HG03521 (cell line): ENCODE measurements at regions not wholly inside any gene's neighbourhood (a gene's known extent, or its start where the extent isn't known, plus 50 kb on each side); places are given as distances from the start of the nearest gene placed in this dataset.
"Not testable (repeated sequence)": the region's sequence is repeated elsewhere in the genome, so short reads cannot be mapped to it uniquely, and the experiment has no call there.

Source experiments
- ATAC-seq: cut with Tn5 transposase; IDR thresholded peaks from one replicate; pipeline ENCODE4 v1.9.1; 2021; ENCODE audit warnings: mild to moderate bottlenecking, moderate library complexity; ENCODE audit not compliant: unreplicated experiment

DNA sequence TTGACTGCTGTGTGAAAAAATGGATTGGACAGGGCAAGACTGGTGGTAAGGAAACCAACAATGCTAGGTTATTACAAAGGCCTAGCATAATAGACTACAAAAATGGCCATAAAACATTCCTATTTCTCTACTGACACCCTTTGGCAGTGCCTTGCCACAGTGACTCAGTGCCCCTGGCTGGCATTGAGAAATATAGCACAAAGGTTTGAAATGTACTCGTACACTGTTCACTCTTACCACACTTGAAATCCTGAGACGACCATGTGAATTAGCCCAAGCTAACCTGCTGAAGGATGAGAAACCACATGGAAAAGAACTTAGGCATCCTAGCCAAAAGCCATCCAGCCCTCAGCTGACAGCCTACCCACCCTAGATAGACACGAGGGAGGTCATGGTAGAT is 149.8 kb upstream of the PALMD start:
- ATAC-seq: no peak

DNA sequence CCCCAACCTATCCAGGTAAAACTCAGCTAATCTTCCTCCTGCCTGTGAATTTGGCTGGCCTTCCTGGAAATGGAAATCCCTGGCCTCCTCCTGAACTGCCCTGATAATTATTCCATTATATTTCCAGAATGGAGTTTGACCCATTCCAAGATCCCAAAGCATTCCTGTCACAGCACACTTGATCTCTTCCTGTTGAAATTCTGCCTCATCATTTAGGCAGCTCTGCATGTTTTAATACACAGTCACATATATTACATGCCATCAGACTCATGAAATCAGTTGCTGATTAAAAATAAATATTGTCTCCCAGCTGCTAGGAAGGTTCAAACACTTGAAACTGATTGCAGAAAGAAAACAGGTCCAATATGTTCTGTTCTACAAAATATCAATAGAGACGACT is 148.2 kb upstream of the PALMD start:
- no peak for ATAC-seq

DNA sequence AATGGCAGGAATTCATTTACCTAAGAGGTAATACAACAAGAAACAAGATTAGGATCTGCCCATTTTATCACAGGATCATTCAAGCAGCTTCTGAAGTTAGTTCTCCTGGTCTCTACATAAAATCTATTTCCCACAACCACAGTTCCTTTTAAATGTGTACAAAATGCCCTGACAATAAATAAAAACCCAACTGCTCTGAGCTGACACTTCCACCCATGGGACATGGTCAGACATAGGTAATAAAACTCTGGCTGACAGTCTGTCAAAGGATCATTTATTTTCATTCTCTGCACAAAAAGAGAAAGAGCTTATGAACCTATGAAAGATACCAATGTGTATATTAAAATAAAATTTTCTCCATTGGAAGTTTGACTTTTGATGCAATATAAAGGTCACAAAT is 145.4 kb upstream of the PALMD start:
- no peak for ATAC-seq

DNA sequence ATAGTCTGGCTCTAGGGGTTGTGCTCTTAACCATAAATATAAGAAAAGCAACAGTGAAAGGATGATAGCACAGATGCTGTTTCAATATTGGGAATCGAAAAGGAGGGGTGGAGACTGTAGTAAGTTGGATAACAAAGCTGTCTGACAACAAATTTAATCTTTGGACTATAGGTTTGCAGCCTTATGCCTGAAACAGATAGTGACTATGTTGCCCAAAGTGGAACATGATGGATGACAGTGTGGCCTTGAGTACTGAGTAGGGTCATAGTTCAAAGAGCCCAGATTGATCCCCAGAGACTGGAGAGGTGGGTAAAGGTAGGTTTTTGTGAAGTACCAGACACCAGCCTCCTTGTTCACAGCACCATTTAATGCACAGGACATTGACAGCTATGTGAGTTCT is 144.0 kb upstream of the PALMD start:
- ATAC-seq: no peak

DNA sequence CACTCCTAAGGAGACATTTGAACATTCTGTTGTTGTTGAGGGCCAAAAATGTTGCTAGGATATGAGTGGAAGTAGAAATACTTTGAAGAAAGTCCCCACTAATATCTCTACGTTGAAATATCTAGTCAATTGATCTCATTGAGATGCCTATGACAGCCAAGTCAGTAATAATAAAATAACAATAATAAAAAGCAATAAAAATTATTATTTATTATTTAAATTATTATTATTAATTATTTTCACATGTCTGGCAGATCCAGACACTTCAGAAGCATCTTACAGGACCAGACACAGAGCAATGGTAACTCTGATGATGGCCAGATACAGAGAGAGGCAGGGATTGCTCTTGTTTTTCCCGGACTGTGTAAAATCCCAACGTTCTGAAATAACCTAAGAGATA is 143.5 kb upstream of the PALMD start:
- no peak for ATAC-seq

DNA sequence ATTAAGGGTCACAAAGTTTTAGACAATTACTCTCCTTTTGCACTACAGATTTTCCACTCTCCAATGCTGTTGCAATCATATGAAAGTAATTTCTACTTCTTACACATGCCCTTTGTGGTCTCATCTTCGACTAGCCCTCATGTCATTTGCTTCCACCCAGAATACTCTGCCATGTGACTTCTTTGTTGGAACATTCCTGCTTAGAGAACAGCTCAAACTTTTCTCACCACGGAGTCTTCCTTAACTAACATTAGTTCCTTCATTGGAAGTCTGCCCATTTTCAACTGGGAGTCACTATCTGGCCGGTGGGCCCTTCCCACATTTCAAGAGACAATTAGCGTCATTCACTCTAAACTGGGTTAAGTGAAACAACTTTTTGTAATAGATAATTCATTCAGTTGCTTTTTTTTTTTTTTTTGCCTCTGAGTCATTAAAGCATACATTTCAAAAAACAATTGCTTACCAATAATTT is 142.6 kb upstream of the PALMD start:
- no peak for ATAC-seq

DNA sequence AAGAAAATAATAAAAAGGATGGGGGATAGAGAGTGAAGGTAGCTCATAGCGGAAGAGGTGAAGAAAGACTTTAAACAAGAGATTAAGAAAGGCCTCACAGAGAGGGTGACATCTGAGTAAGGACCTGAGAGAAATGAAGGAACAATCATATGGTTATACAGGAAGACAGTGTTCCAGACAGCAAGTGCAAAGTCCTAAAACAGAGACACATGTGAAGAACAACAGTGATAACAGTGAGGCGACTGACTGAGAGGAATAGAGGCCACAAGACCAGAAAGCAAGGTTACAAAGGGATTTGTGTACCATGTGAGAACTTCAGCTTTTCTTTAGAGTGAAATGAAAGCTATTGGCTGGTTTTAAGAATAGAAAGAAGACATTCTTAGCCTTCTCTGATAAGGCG is 141.6 kb upstream of the PALMD start:
- no peak for ATAC-seq

DNA sequence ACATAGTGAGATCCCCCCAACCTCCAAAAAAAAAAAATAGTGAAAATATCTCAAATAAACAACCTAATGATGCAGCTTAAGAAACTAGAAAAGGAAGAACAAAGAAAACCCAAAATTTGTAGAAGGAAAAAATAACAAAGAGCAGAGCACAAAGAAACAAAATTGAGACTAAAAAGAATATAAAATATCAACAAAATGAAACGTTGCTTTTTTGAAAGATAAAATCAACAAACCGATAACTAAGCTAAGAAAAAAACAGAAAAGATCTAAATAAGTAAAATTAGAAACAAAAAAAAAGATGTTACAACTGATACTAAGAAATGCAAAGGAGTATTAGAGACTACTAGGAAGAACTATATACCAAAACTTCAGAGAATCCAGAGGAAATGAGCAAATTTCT is 139.3 kb upstream of the PALMD start:
- ATAC-seq: no peak

DNA sequence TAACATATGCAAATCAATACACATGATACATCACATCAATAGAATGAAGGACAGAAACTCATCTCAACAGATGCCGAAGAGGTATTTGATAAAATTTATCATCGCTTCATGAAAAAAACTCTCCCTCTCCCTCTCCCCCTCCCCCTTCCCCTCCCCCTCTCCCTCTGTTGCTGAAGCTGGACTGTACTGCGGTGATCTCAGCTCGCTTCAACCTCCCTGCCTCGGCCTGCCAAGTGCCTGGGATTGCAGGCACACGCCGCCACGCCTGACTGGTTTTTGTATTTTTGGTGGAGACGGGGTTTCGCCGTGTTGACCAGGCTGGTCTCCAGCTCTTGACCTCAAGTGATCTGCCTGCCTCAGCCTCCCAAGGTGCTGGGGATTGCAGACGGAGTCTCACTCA is 138.5 kb upstream of the PALMD start:
- not testable (repeated sequence) for ATAC-seq

DNA sequence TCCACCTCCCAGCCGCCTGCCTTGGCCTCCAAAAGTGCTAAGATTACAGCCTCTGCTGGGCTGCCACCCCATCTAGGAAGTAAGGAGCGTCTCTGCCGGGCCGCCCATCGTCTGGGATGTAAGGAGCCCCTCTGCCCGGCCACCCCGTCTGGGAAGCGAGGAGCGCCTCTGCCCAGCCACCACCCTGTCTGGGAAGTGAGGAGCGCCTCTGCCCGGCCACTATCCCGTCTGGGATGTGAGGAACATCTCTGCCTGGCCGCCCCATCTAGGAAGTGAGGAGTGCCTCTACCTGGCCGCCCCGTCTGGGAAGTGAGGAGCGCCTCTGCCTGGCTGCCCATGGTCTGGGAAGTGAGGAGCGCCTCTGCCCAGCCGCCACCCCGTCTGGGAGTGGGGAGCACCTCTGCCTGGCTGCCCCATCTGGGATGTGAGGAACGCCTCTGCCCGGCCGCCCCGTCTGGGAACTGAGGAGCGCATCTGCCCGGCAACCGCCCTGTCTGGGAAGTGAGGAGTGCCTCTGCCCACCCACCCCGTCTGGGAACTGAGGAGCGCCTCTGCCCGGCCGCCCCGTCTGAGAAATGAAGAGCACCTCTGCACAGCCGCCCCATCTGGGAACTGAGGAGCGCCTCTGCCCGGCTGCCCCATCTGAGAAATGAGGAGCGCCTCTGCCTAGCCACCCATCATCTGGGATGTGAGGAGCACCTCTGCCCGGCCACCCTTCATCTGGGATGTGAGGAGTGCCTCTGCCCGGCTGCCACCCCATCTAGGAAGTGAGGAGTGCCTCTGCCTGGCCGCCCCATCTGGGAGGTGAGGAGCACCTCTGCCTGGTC is 137.8 kb upstream of the PALMD start:
- no peak for ATAC-seq

DNA sequence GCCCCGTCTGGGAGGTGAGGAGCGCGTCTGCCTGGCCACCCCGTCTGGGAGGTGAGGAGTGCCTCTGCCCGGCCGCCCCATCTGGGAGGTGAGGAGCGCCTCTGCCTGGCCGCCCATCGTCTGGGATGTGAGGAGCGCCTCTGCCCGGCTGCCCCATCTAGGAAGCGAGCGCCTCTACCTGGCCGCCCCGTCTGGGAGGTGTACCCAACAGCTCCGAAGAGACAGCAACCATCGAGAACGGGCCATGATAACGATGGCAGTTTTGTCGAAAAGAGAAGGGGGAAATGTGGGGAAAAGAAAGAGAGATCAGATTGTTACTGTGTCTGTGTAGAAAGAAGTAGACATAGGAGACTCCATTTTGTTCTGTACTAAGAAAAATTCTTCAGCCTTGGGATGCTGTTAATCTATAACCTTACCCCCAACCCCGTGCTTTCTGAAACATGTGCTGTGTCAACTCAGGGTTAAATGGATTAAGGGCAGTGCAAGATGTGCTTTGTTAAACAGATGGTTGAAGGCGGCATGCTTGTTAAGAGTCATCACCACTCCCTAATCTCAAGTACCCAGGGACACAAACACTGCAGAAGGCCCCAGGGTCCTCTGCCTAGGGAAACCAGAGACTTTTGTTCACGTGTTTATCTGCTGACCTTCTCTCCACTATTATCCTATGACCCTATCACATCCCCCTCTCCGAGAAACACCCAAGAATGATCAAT is 137.0 kb upstream of the PALMD start:
- ATAC-seq: not testable (repeated sequence)

DNA sequence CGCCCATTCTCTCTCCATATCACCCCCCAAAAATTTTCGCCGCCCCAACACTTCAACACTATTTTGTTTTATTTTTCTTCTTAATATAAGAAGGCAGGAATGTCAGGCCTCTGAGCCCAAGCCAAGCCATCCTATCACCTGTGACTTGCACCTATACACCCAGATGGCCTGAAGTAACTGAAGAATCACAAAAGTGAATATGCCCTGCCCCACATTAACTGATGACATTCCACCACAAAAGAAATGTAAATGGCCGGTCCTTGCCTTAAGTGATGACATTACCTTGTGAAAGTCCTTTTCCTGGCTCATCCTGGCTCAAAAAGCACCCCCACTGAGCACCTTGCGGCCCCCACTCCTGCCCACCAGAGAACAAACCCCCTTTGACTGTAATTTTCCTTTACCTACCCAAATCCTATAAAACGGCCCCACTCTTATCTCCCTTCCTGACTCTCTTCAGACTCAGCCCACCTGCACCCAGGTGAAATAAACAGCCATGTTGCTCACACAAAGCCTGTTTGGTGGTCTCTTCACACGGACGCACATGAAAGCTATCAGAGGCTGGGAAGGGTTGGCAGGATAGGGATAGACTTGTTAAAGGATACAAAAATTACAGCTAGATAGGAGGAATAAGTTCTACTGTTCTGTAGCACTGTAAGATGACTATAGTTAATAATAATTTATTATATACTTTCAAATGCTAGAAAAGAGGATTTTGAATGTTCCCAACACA is 130.9 kb upstream of the PALMD start:
- not testable (repeated sequence) for ATAC-seq

DNA sequence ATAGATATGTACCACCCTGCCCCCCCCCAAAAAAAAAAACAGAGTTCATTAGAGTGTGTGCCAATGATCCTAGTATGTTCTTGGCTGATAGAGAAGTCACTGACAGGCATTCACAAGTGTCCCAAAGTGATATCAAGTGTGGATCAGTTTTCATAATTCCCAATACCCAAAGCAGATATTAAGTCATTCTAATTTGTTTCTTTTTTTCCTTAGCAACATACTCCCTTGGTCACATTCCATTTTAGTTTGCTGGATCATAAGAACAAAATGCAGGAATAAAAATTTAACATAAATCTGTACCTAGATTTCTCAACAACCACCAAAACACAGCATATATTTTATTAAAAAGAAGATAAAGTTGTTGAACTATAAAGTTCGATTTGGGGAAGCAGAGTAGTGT is 129.8 kb upstream of the PALMD start:
- no peak for ATAC-seq

DNA sequence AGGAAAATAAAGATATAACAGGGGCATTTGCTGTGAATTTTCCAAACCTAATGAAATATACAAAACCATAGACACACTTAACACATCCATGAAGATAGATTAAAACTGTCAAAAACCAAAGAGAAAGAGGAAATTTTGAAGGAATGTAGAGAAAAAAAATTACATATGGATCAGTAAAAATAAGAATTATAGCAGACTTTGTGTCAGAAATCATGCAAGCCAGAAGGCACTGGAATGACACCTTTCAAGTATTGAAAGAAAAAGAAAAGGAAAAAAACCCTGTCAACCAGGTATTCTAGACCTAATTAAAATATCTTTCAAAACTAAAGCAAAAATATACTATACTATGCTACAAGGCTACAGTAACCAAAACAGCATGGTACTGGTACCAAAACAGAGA is 125.8 kb upstream of the PALMD start:
- ATAC-seq: no peak

DNA sequence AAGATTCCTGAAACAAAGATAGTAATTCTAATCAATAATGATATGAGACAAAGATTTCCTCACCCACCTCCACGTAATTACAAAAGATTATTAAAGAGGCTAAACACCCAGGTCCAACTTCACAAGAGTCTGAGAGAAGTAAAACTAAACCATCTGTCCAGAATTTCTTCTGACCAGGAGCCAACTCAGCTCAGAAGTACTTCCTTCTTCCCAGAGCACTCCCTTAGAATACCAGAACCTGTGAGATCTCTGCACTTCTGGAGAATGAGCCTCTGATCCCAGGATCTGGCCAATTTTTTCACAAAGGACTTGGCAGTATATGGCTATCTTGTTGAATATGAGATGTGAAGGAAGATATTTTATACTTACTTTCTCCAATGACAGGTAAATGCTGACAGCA is 120.6 kb upstream of the PALMD start:
- no peak for ATAC-seq

DNA sequence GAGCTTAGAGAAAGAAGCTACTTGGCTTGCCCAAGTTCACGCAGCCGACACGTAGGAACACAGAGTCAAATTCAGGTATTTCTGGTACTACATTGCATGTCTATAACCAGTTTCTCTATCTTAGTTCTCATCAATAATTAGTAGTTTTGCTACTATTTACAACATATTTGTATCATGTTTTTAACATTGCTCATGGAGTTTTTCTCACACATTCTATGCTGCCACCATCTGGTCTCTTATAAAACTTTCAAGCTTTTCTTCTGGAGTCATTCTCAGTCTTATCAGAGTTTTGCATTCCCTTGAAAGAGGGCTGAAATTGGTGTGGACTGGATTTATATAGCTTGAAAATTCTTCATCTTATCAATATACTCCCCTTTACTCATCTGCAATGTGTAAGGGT is 118.8 kb upstream of the PALMD start:
- ATAC-seq: no peak

DNA sequence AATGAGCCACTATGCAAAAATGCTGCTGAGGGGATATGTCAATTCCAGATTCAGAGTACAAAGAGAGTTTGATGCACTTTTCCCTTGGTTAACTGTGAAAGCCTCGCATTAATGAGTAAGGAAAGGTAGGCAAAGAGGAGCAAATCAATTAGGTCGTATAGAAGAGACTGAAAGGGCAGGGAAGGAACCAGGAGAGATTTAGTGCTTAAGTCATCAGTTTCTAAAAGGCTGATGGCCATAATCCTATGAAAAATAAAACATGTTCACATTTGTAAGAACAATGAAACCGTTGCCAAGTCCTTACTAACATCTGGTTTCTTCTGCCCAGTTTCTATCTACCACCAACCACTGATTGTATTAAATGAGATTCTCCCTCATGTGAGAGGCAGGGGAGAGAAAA is 118.4 kb upstream of the PALMD start:
- ATAC-seq: no peak

DNA sequence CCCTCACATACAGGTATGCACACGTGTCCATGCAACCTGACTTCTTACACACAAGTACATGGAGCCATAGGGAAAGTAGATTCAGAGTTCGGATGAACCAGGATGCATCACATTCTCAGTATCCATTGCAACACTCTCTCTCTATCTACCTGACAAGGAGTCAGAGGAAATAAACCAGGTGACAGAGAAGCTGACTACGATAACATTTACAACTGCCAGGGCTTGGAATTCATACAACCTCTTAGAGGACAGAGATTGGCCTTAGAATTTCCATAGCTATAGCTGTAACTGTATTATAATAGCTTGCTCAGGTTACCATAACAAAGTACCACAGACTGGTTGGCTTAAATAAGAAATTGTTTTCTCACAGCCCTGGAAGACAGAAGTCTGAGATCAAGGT is 116.9 kb upstream of the PALMD start:
- ATAC-seq: no peak

DNA sequence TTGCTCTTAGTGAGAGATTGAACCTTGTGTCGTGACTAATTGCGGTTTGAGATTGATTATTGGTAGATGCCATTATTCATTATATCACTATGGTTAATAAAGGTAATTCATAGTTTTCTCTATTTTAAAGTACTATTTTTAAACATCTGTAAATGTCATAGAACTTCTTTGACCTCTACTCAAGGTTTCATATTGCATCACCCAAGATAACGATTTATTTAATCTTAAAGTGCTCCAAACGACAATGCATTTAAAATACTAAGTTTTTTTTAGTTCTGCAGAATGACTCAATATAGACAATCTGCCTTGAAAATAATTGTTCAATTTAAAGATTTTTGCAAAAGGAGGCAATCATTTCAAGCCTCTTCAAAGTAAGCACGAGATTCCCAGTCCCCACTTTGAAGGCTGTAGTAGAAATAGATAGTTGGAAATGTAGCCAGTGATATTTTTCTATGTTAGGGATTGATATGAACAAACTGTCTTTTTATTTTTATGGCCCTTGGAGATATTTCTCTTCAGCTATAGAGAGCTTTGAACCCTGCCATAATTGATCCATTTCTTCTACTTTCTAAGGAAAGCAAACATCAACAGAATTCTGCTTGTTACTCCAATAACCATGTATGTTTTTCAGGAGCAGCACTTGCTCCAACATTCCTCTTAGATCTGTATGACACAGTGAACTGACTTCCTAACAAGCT is 114.2 kb upstream of the PALMD start:
- ATAC-seq: no peak

DNA sequence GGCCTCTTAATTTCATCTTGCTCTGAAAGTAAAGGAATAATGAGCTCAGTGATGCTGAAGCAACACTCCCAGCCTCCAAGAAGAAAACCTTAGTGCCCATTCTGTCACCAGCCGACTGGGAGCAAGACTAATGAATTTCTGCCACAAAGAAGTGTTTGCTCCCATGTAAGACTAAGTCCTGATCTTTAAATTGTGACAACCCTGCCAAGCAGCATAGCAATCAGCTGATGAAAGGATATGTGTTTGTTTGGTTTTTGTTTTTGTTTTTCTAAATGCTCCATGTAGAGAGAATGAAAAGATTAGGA is 113.7 kb upstream of the PALMD start:
- ATAC-seq: no peak

DNA sequence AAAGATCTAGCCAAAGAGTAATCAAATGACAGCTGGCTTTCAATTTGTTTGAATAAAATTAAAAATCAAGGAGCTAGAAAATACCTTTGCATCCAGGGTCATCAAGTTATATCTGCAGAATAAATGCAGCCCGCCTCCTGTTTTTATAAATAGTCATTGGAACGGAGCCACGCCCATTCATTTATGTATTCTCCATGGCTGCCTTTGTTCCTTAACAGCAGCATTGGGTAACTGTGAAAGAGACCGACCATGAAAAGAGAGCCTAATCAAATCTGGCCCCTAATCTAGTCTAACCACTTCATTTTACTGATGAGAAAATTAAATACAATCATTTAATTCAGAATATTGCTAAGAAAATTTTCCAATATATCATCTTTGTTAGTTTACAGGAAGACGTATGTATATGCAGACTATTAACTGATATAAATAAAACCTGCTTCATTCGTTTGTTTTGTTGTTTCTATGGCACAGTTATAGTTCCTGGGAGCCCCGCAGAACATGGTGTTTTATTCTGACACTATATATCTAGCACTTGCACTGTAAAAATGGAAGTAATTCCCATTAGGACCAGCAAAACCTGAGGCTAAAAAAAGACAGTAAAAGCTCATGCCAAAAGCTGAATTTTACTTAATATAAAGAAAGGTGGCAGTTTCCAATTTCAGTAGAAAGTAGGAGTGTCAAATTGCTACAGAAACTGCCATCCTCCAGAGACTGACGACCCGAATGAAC is 111.8 kb upstream of the PALMD start:
- no peak for ATAC-seq
